HFF-Myc (cell line): ENCODE measurements at regions not wholly inside any gene's neighbourhood (a gene's known extent, or its start where the extent isn't known, plus 50 kb on each side); places are given as distances from the start of the nearest gene placed in this dataset.
A peak's percentile ranks its signal among the peaks of the same experiment; 100 is the strongest.
"Not testable (repeated sequence)": the region's sequence is repeated elsewhere in the genome, so short reads cannot be mapped to it uniquely, and the experiment has no call there.

Experiments used
- DNase-seq: peaks from one replicate; pipeline ENCODE4 v3.0.0-alpha.2; 2011; ENCODE audit warnings: low read depth; ENCODE audit errors: extremely low read depth
- H3K4me3 ChIP-seq: replicated peaks from 2 replicates; pipeline ENCODE4 v1.5.1; 2011; ENCODE audit warnings: low read depth, mild to moderate bottlenecking, control low read depth, low read length
- TF ChIP-seq, protein P1 (sequence below): IDR thresholded peaks from 2 replicates; pipeline ENCODE4 v1.5.1; 2012; ENCODE audit warnings: mild to moderate bottlenecking, low read depth, low read length, control low read depth; ENCODE audit errors: missing control alignments

DNA sequence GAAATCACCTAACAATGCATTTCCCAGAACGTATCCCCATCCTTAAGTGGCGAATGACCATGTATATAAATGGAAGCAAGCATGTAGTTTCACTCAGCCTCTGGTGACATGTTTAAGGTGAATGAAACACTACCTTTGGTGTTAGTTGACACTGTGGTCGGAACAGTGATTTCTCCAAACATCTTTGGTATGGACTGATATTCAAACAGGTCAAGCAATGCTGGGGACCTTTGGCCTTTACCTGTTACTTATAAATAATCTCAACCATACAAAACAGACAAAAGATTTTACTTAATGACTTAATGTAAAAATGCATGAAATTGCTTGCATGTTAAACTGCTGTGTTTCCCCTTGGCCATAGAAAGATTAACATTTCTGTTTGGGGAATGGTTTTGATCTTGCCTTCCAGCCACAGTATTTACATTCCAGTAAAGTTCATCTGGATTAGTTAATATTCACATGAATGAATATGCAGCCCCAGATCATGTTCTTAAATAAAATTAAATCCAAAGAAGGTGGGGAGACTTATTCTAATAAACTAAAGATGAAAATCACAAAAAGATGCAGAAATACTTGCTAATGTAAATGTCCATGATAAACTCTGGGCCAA lies 74.4 kb upstream of the HES1 start:
- TF ChIP-seq, protein P1, sequence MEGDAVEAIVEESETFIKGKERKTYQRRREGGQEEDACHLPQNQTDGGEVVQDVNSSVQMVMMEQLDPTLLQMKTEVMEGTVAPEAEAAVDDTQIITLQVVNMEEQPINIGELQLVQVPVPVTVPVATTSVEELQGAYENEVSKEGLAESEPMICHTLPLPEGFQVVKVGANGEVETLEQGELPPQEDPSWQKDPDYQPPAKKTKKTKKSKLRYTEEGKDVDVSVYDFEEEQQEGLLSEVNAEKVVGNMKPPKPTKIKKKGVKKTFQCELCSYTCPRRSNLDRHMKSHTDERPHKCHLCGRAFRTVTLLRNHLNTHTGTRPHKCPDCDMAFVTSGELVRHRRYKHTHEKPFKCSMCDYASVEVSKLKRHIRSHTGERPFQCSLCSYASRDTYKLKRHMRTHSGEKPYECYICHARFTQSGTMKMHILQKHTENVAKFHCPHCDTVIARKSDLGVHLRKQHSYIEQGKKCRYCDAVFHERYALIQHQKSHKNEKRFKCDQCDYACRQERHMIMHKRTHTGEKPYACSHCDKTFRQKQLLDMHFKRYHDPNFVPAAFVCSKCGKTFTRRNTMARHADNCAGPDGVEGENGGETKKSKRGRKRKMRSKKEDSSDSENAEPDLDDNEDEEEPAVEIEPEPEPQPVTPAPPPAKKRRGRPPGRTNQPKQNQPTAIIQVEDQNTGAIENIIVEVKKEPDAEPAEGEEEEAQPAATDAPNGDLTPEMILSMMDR, result no peak
- no peak for DNase-seq
- H3K4me3 ChIP-seq, result no peak overlapping the region

DNA sequence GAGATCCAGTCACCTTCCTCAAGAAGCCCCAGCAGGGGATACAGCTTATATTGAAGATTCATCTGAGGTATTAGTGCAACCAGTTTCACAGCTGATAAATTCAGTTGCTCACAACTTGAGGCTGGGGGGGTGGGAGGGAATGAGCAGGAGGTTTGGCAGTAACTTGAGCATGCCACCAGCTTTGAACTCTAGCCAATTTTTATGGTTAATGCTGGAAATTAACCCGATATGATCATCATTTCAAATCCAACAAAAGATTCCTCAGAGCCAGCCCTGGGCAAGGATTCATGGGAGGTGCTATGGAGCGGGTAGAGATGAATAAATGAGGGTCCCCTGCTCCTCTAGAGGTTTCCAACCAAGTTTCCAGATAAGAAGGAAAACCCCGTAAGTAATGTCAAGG lies 73.1 kb upstream of the HES1 start:
- TF ChIP-seq, protein P1, result no peak
- no peak for DNase-seq
- H3K4me3 ChIP-seq, result no peak overlapping the region

DNA sequence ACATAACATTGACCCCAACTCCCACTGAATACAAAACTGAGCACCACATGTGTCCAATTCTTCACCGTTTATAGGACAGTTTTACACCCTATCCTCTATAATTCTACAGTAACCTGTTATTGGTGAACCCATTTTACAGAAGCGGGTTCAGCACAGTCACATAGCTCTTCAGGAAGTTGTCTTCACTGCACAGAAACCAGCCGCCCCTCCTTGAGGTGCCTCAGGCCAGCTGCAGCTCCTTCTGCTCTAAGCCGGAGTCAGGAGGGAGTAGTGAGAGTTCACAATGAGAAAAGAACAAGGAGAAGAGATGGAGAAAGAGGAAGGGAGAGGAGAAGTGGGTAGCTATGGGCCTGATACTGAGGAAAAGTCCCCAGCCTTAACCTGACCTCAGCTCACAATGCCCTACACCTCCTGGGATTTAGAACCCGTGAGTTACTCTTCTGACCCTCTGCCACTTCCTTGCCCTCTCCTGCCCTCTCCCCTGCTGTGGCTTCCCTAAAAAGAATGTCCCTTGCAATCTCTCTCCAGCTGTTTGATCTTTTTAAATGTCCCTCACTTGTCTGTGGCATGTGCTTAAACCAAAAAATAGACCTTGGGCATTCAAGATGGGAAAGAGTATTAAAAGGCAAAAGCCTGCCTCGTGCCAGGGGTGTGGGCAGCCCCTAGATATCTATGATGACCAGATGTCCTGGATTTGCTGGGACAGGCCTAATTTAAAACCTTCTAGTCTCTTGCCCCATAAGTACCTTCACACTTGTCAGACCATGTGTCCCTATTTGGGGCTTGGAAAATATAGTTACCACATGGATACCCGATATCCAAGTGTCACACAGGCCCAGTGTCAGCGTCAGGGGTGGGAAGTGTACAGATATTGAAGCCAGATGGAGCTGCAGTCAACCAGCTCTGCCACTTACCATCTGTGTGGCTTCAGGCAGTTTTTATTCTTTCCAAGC lies 71.3 kb upstream of the HES1 start:
- DNase-seq, result no peak
- TF ChIP-seq, protein P1, result no peak
- no peak overlapping the region for H3K4me3 ChIP-seq

DNA sequence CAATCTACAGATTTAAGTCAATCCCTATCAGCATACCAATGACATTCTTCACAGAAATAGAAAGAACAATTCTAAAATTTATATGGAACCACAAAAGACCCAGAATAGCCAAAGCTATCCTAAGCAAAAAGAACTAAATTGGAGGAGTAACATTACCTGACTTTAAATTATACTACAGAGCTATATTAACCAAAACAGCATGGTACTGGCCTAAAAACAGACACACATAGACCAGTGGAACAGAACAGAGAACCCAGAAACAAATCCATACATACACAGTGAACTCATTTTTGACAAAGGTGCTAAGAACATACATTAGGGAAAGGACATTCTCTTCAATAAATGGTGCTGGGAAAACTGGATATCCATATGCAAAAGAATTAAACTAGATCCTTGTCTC lies 68.6 kb upstream of the HES1 start:
- DNase-seq, H3K4me3 ChIP-seq: not testable (repeated sequence)

DNA sequence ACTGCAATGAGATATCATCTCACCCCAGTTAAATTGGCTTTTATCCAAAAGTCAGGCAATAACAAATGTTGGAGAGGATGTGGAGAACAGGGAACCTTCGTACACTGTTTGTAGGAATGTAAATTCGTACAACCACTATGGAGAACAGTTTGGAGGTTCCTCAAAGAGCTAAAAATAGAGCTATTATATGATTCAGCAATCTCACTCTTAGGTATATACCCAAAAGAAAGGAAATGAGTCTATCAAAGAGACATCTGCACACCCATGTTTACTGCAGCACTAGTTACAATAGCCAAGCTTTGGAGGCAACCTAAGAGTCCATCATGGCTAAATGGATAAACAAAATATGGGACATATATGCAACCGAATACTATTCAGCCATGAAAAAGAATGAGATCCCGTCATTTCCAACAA lies 68.0 kb upstream of the HES1 start:
- no peak overlapping the region for H3K4me3 ChIP-seq
- TF ChIP-seq, protein P1, result no peak
- no peak for DNase-seq

DNA sequence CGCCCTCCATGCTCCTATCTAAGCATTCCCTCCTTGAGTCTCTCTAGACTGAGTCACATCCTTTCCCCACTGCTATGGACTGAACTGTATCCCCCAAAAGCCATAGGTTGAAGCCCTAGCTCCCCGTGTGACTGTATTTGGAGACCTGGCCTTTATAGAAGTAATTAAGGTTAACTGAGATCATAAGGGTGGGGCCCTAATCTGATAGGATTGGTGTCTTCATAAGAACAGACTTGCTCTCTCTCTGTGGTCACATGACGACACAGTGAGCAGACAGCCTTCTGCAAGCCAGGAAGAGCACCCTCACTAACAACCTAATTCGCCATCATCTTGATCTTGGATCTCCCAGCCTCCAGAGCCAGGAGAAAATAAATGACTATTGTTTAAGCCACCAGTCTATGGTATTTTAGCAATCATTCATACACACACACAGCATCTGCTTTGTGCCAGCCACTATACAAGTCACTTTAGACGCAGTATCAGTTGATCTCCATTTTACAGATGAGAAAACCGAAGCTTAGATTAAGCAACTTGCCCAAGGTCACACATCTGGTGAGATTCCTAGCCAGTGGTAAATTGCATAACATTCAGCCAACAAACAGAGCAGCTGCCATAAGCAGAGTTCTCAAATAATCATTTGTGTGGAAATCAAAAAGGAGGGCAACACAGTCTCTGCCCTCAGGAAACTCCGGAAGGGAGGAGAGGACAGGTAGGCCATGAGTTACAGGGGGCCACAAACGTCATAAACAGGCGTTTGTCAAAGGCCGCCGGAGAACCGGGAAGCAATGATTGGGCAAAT lies 66.3 kb upstream of the HES1 start:
- no peak overlapping the region for H3K4me3 ChIP-seq
- TF ChIP-seq, protein P1, result no peak
- DNase-seq, result no peak

DNA sequence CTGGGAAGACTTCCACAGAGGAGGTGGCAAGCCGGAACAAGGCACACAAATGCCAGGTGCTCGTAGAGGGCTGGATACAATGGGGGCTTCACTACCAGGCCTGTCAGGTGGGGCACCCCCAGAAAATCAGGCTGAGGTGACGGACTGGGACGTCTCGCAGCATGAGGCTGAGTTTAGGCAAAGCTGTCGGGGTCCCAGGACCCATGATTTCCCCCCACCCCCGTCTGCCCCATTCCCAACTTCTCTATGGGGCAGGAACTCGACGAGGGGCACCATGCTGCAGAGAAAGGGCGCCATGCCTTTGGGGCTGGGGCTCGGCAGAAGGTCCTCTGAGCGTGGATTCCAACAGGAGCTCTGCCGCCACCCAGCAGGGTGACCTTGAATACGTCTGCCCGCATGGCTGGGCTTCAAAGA lies 65.7 kb upstream of the HES1 start:
- no peak for DNase-seq
- peak overlapping the region; percentile 37 for H3K4me3 ChIP-seq
- TF ChIP-seq, protein P1, result no peak
